Lower leg skin (tissue), 3 donors: ENCODE measurements at regions not wholly inside any gene's neighbourhood (a gene's known extent, or its start where the extent isn't known, plus 50 kb on each side); places are given as distances from the start of the nearest gene placed in this dataset.

Experiments
- POLR2A ChIP-seq, 2 donors: fragments of 450-650 bp; IDR thresholded peaks; one replicate each; pipeline ENCODE4 v1.6.1; 2016 to 2017; ENCODE audit warnings: antibody characterized with exemption in 2 of 2, mild to moderate bottlenecking in 1 of 2, moderate library complexity in 1 of 2
- TF ChIP-seq, protein P1 (sequence below), 3 donors: fragments of 450-650 bp; IDR thresholded peaks; one replicate each; pipeline ENCODE4 v1.5.1; 2016; ENCODE audit warnings: antibody characterized with exemption in 3 of 3, mild to moderate bottlenecking in 3 of 3, moderate library complexity in 2 of 3

DNA sequence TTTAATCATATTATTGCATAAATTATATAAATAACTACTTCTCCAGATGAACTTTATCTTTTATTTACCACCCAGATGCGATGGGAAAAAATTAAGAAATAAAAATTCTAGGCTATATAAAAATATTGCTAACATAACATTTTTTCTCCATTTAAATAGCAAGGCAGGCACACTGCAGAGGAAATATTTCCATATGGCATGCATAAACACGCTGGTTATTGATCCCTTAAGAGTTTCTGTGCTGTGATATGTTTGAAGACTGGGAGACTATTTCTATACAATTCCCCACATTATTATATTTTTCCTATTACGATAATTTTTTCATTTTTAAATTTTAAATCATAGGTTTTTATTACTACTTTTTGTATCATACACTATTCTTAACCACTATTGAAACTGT lies 131.5 kb downstream of the C12orf50 start:
- TF ChIP-seq, protein P1, sequence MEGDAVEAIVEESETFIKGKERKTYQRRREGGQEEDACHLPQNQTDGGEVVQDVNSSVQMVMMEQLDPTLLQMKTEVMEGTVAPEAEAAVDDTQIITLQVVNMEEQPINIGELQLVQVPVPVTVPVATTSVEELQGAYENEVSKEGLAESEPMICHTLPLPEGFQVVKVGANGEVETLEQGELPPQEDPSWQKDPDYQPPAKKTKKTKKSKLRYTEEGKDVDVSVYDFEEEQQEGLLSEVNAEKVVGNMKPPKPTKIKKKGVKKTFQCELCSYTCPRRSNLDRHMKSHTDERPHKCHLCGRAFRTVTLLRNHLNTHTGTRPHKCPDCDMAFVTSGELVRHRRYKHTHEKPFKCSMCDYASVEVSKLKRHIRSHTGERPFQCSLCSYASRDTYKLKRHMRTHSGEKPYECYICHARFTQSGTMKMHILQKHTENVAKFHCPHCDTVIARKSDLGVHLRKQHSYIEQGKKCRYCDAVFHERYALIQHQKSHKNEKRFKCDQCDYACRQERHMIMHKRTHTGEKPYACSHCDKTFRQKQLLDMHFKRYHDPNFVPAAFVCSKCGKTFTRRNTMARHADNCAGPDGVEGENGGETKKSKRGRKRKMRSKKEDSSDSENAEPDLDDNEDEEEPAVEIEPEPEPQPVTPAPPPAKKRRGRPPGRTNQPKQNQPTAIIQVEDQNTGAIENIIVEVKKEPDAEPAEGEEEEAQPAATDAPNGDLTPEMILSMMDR (IDR thresholded peaks at IDR 0.05): no peak
- TF ChIP-seq POLR2A (IDR thresholded peaks at IDR 0.05): no peak
